Ectodermal cell (in vitro differentiated cells): ENCODE measurements at regions not wholly inside any gene's neighbourhood (a gene's known extent, or its start where the extent isn't known, plus 50 kb on each side); places are given as distances from the start of the nearest gene placed in this dataset.

Experiments
- H3K27ac ChIP-seq: 2 replicates; pipeline ENCODE4 v1.7.0; 2013; ENCODE audit warnings: mild to moderate bottlenecking, low read depth, low read length; ENCODE audit not compliant: insufficient read depth, poor library complexity, severe bottlenecking
- H3K27me3 ChIP-seq: 2 replicates; pipeline ENCODE4 v1.7.0; 2013; ENCODE audit warnings: mild to moderate bottlenecking, low read length; ENCODE audit not compliant: insufficient read depth, control insufficient read depth, poor library complexity, severe bottlenecking
- H3K36me3 ChIP-seq: one replicate; pipeline ENCODE4 v1.7.0; 2013; ENCODE audit warnings: low read length; ENCODE audit not compliant: control insufficient read depth, insufficient read depth
- H3K4me1 ChIP-seq: one replicate; pipeline ENCODE4 v1.7.0; 2013; ENCODE audit warnings: low read length; ENCODE audit not compliant: control insufficient read depth, insufficient read depth
- H3K4me3 ChIP-seq: 2 replicates; pipeline ENCODE4 v1.7.0; 2013; ENCODE audit warnings: low read depth, low read length, control low read depth; ENCODE audit not compliant: insufficient read depth
- H3K9me3 ChIP-seq: 2 replicates; pipeline ENCODE4 v1.7.0; 2013; ENCODE audit warnings: mild to moderate bottlenecking, low read length, moderate library complexity; ENCODE audit not compliant: control insufficient read depth
- WGBS, 2 experiments: methylation state at CpG; one replicate each; pipeline ENCODE4 v1.1.7; 2013; ENCODE audit warnings: missing lambda C conversion rate in 2 of 2; 5-methylcytosine and 5-hydroxymethylcytosine counted together

DNA sequence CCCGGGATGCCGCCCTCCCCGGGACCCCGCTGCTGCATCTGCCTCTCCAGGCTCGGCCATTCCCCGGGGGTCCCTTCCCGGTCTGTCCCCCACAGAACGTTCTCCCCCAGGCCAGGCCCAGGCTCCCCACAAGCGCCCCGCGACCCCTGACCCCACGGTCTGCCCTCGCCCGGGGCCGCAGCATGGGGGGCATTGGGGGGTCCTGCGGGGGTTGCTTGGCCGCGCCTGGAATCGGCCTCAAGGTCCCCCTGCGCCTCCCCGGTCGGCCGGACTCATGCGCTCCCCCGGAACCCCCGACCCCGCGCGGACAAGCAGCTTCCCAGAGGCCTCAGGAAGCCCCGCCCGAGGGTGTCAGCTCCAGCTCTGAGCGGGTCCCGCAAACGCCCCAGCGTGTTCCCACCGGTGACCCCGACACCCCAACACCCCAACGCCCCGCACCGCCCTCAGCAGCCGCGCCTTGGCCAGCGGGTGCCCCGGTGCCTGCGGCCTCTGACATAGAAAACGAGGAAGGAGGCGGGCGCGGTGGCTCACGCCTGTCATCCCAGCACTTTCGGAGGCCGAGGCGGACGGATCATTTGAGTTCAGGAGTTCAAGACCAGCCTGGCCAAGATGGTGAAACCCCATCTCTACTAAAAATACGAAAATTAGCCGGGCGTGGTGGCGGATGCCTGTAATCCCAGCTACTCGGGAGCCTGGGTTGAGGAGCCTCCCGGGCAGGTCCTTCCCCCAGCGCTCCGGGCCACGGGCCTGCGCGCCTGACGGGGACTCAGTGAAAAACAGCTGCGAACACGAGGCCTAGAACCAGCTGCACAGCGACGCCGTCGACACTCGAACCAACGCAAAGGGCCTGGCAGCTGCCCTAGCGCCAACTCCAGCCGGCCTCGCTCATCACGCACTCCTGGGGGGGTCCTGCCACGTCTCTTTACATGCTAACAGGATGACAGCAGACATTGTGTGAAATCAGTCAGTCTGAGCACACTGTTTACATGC, 61.8 kb upstream of the CTDP1 start:
- H3K27ac ChIP-seq = no peak overlapping the region
- H3K27me3 ChIP-seq = no peaks in the 10 kb centered on the region
- H3K9me3 ChIP-seq = no peaks in the 10 kb centered on the region
- 92 to 93% methylated on average over 79 of the region's 79 CpGs for WGBS, 2 experiments
- H3K4me3 ChIP-seq = no peak overlapping the region
- no peaks in the 10 kb centered on the region for H3K36me3 ChIP-seq
- peaks cover 3% of the 10 kb centered on the region for H3K4me1 ChIP-seq

DNA sequence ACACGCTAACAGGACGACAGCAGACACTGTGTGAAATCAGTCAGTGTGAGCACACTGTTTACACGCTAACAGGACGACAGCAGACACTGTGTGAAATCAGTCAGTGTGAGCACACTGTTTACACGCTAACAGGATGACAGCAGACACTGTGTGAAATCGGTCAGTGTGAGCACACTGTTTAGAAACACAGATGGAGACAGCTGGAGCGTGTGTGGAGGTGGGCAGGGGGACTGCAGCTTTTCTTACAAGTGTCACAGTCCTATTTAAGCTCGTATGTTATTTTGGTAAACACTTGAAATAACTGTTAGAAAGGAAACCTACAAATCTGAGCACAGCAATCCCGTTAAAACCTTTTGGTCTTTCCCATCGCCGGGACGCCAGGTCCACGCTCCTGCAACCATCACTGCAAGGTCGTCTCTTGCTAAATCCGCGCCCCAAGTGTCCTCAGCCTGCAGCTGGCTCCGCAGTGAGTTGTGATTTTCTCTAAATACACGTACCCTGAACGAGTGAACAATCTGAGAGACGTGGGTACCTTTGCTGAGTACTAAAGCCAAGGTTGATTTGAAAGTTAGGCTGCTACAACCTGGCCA, 58.9 kb upstream of the CTDP1 start:
- WGBS, 2 experiments = 87 to 88% methylated on average over 20 of the region's 20 CpGs
- H3K27ac ChIP-seq = no peak overlapping the region
- H3K27me3 ChIP-seq = no peaks in the 10 kb centered on the region
- H3K4me3 ChIP-seq = no peak overlapping the region
- peaks cover 3% of the 10 kb centered on the region for H3K4me1 ChIP-seq
- H3K36me3 ChIP-seq = no peaks in the 10 kb centered on the region
- no peaks in the 10 kb centered on the region for H3K9me3 ChIP-seq

DNA sequence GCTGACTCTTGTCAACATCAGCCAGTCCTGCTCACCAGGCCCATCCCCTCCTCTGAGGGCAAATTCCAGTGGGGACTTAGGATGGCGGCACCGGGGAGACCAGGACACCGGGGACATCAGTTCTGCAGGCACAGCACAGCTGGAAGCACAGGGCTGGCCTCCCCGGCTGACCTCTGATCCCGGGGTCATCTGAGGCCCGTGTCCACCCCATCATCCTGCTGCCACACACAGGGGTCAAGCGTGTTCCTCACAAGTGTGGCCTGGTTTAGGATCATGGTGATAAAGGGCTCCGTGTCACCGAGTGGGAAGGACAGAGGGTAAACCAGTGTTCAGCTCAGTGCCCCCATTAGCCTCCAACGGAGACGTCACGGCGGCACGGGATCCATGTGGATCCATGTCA, 58.1 kb upstream of the CTDP1 start:
- H3K36me3 ChIP-seq = no peaks in the 10 kb centered on the region
- WGBS, 2 experiments = 82 to 88% methylated on average over 14 of the region's 14 CpGs
- H3K4me3 ChIP-seq = no peak overlapping the region
- no peaks in the 10 kb centered on the region for H3K9me3 ChIP-seq
- no peak overlapping the region for H3K27ac ChIP-seq
- no peaks in the 10 kb centered on the region for H3K27me3 ChIP-seq
- peaks cover 3% of the 10 kb centered on the region for H3K4me1 ChIP-seq

DNA sequence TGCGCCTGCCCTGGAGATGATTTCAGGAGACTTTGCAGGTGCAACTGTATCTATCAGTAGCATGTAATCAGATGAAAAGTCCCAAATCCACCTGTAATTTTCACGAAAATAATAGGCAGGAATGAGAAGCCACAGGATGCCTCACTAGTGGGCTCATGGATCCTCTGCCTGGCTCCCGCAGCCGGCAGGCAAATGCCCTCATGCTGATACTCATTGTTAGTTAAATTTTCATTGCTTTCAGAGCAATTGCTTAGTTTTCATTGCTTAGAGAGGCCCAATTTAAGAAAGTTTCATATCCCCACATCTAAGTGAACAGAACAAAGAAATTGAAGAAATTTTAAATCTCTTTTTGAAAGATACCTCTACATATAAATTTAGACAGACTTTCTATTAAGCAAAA, 57.6 kb upstream of the CTDP1 start:
- Histone ChIP-seq H3K27ac (no peak overlapping the region), H3K4me1 (peaks cover 3% of the 10 kb centered on the region), H3K27me3 (no peaks in the 10 kb centered on the region), H3K9me3 (no peaks in the 10 kb centered on the region), H3K4me3 (no peak overlapping the region), H3K36me3 (no peaks in the 10 kb centered on the region)
- WGBS, 2 experiments = 46 to 48% methylated on average over 4 of the region's 4 CpGs

DNA sequence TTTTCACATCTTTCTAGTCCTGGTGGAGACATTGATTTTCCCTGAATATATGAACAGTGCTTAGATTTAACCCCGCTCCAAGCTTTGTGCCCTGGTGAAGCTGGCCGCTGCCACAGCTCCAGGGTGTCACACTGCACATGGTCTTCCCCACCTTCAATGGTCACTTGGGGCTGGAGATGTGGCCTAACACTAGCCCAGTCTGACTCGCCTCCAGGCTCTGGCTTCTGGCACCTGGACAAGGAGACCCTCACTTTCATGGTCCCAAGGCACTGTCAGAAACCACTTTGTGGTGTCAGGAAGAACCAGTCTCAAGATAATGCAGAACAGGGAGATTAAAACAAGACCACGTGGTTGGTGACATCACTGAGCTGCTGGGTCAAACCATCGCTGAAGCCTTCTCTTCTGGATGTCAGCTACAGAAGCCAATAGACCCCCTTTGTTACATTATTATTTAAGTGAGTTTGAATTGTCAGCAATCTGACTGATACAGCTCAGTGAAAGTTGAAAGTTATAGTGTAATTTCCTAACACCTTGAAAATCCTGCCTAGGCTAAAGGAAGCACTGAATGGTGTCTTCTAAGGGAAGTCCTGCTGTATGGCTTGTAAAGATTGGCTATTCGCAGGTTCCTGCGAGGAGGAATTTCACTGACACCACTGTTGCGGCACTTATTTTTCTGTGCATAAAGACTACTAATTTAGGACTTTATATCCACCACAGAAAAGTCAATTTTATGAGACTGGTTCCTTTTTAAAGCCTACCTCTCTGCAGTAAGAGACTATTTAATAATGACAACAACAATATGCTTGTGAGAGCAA, 55.0 kb upstream of the CTDP1 start:
- no peak overlapping the region for H3K27ac ChIP-seq
- H3K4me1 ChIP-seq = peaks cover 3% of the 10 kb centered on the region
- no peaks in the 10 kb centered on the region for H3K27me3 ChIP-seq
- WGBS, 2 experiments = 83 to 86% methylated on average over 8 of the region's 8 CpGs
- no peak overlapping the region for H3K4me3 ChIP-seq
- no peaks in the 10 kb centered on the region for H3K36me3 ChIP-seq
- no peaks in the 10 kb centered on the region for H3K9me3 ChIP-seq

DNA sequence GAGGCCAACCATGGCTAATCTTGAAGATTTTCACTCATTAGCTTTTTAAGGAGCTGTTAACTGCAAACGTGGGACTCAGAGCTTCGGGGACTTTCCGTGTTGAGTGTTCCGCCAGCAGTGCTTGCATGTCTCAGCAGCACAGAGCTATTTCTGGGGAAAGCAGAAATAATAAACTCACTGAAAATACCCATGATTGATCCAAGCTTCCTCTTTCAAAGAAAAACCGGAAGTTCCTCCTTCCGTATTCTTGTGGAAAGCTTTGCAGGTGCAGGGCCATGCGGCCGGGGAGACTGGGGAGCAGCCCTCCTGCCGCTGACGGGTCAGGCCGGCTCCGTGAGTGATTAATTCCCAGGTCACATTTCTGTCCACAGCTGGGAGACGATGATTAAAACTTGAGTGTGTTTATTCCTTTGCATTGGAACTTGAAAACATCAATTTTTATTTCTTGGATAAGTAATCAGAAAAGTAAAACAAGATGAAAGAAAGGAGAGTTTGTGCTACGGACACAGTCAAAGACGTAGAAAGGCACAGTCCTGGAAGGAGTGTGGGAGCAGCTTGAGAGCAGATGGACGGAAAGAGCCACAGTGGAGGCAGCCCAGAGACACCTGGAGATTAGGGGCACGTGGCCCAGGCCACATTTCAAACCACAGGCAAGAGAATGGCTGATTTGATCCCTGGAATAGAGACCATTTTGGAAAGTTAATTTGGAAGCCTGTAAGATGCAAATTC, 54.2 kb upstream of the CTDP1 start:
- Histone ChIP-seq H3K4me1 (peaks cover 3% of the 10 kb centered on the region), H3K36me3 (no peaks in the 10 kb centered on the region), H3K9me3 (no peaks in the 10 kb centered on the region), H3K27me3 (no peaks in the 10 kb centered on the region), H3K27ac (no peak overlapping the region), H3K4me3 (no peak overlapping the region)
- WGBS, 2 experiments = 85 to 87% methylated on average over 17 of the region's 17 CpGs

DNA sequence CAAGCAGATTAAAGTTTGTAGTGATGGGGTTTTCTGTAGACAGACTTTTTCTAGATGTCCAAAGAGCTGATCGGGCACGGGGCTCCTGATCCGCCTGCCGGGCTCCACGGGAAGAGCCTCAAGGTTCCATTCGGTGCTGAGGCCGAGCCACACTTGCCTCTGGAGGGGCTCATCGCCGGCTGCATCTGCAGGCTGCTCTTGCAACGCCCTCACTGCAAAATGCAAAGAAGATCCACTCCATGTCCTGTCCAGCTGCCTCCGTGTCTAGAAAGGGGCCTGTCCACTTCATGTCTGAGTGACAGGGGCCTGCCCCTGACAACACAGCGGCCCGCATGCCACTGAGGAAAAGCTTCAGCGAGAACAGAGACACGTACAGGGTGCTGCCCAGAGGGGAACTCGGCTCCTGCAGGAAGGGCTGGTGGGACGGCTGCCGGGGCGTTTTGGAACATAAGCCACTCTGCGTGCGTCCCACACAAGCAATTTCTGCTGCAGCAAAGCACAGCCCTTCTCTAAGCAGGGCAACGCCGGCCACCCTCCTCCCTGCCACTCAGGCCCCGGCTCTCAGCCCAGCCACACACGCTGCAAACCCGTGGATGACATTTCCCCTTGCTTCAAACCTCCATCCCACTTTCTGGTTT, 53.6 kb upstream of the CTDP1 start:
- no peaks in the 10 kb centered on the region for H3K9me3 ChIP-seq
- no peak overlapping the region for H3K27ac ChIP-seq
- no peak overlapping the region for H3K4me3 ChIP-seq
- peaks cover 3% of the 10 kb centered on the region for H3K4me1 ChIP-seq
- H3K36me3 ChIP-seq = no peaks in the 10 kb centered on the region
- 93 to 94% methylated on average over 26 of the region's 26 CpGs for whole genome bisulfite sequencing, 2 experiments
- no peaks in the 10 kb centered on the region for H3K27me3 ChIP-seq

DNA sequence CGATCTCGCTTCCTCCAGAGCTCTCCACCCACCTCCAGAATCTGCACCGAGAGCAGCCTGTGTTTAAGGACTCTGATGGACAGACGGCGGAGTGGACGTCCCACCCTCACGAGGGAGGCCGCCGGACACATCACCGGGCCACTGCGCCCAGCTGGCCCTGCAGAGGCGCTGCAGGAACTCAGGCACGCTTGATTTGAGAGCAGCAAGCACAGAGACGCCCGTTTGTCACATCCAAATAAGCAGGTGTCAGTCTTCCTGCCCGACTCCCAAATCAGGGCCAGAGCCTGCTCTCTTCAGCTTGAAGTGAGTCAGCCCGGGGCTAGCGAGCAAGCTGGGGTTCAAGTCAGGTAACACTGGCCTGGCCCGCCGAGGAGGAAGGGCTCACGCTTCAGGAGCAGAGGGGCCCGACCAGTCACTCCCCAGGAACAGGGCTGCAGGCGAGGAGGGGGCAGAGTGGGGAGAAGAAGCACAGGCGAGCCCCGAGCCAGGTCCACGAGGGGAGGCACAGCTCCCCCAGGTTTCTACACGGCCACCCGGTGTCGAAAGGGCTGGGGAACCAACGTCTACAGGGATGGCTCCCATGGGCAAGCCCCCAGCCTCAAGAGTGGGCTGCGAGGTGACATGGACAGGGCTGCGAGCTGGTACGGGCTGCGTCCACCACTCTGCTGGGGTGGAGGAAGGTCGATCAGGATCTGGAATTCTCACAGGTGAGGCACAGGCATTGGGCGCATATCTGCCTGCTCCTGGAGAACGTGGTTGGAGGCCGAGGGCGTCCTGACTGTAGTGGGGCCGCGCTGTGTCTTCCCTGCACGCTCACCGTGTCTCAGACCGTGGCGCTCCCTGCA, 52.5 kb upstream of the CTDP1 start:
- Histone ChIP-seq H3K36me3 (no peaks in the 10 kb centered on the region), H3K4me3 (no peak overlapping the region), H3K27ac (no peak overlapping the region), H3K9me3 (no peaks in the 10 kb centered on the region), H3K27me3 (no peaks in the 10 kb centered on the region), H3K4me1 (no peaks in the 10 kb centered on the region)
- WGBS, 2 experiments = 94% methylated on average over 45 of the region's 45 CpGs
